ENCODE measurements at regions not wholly inside any gene's neighbourhood (a gene's known extent, or its start where the extent isn't known, plus 50 kb on each side); places are given as distances from the start of the nearest gene placed in this dataset.
A peak's percentile ranks its signal among the peaks of the same experiment; 100 is the strongest.

- Mint-ChIP-seq H3K36me3 (no peaks in the 10 kb centered on the region), H3K4me1 (peaks cover 6% of the 10 kb centered on the region), H3K27me3 (ENCODE audit: low read depth) (peaks cover 16% of the 10 kb centered on the region), H3K4me3 (no peak overlapping the region), H3K27ac (no peak overlapping the region), H3K9me3 (peaks cover 7% of the 10 kb centered on the region)
- TF ChIP-seq CTCF (IDR thresholded peaks at IDR 0.05; ENCODE audit: unreplicated experiment): no peak
- DNase-seq (ENCODE audit: low spot score in 2 of 2, unreplicated experiment in 2 of 2): no peak
These were observed 53.2 kb upstream of the IFNGR1 start for GRCh38 chr6:137272403-137272802.

GRCh38 chr6:137271245-137272183 lies 52.3 kb upstream of the IFNGR1 start:
- TF ChIP-seq CTCF (IDR thresholded peaks at IDR 0.05; ENCODE audit: unreplicated experiment): peak; percentile 69

GRCh38 chr6:137269803-137270202 lies 50.6 kb upstream of the IFNGR1 start:
- TF ChIP-seq CTCF (IDR thresholded peaks at IDR 0.05; ENCODE audit: unreplicated experiment): no peak
- H3K9me3 Mint-ChIP-seq: peaks cover 20% of the 10 kb centered on the region
- peaks cover 10% of the 10 kb centered on the region for H3K4me1 Mint-ChIP-seq
- no peak overlapping the region for H3K27ac Mint-ChIP-seq
- no peaks in the 10 kb centered on the region for H3K36me3 Mint-ChIP-seq
- no peak overlapping the region for H3K4me3 Mint-ChIP-seq
- DNase-seq (ENCODE audit: low spot score in 2 of 2, unreplicated experiment in 2 of 2): no peak
- H3K27me3 Mint-ChIP-seq (ENCODE audit: low read depth): peaks cover 16% of the 10 kb centered on the region

More at GRCh38 chr6:137271245-137272183, 52.3 kb upstream of the IFNGR1 start:
- H3K4me3 Mint-ChIP-seq: no peak overlapping the region
- H3K27ac Mint-ChIP-seq: no peak overlapping the region
- peaks cover 1% of the 10 kb centered on the region for H3K4me1 Mint-ChIP-seq
- peaks cover 16% of the 10 kb centered on the region for H3K27me3 Mint-ChIP-seq (ENCODE audit: low read depth)
- no peak for DNase-seq (ENCODE audit: low spot score in 2 of 2, unreplicated experiment in 2 of 2)
- peaks cover 7% of the 10 kb centered on the region for H3K9me3 Mint-ChIP-seq
- H3K36me3 Mint-ChIP-seq: no peaks in the 10 kb centered on the region

- Mint-ChIP-seq H3K36me3 (no peaks in the 10 kb centered on the region), H3K4me3 (no peak overlapping the region), H3K27me3 (ENCODE audit: low read depth) (peaks cover 16% of the 10 kb centered on the region), H3K9me3 (peaks cover 22% of the 10 kb centered on the region), H3K27ac (no peak overlapping the region), H3K4me1 (peaks cover 10% of the 10 kb centered on the region)
- no peak for DNase-seq (ENCODE audit: low spot score in 2 of 2, unreplicated experiment in 2 of 2)
- TF ChIP-seq CTCF (IDR thresholded peaks at IDR 0.05; ENCODE audit: unreplicated experiment): no peak
These were observed 50.2 kb upstream of the IFNGR1 start for GRCh38 chr6:137269347-137269746.
